HG03039 (cell line): ENCODE measurements at regions not wholly inside any gene's neighbourhood (a gene's known extent, or its start where the extent isn't known, plus 50 kb on each side); places are given as distances from the start of the nearest gene placed in this dataset.
"Not testable (repeated sequence)": the region's sequence is repeated elsewhere in the genome, so short reads cannot be mapped to it uniquely, and the experiment has no call there.

Experiments used
- ATAC-seq: cut with Tn5 transposase; IDR thresholded peaks from one replicate; pipeline ENCODE4 v1.9.1; 2021; ENCODE audit warnings: mild to moderate bottlenecking, moderate library complexity; ENCODE audit not compliant: unreplicated experiment

DNA sequence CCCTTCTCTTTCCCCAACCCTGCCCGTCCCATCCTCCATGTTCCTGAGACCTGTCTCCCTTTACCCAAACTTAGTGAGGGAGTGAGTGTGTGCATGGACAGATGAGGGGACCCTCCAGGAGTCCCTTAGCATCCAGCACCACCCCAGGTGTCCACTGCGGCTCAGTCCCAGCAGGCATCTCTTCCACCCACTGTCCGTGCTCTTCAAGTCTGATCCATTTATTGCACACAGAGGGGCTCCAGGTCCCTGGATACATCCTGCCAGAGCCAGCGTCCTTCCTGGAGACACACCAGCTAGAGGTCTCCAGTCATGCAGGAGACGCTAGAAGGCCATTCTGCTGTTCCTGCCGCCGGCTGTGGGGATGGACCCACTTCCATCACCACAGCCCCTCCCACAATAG is 239.2 kb downstream of the ADGRD1 start:
- ATAC-seq: no peak

DNA sequence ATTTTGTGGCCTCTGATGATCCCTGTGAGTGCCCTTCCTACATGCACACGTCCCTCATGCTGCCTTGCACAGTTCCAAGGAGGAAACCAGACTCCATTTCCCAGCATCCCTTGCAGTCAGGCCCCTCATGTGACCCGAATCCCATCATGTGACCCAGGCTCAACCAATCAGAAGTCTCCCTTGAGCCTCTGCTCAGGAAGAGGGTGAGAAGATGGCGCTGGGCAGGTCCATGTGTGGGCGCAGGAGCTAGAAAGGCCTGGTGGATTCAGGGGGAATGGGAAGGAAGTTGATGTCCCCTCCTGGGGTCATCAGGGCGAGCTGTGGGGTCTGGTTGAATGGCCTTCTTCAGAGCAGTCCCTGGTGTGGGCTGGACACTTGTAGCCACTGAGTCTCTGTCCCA is 240.5 kb downstream of the ADGRD1 start:
- ATAC-seq: no peak

DNA sequence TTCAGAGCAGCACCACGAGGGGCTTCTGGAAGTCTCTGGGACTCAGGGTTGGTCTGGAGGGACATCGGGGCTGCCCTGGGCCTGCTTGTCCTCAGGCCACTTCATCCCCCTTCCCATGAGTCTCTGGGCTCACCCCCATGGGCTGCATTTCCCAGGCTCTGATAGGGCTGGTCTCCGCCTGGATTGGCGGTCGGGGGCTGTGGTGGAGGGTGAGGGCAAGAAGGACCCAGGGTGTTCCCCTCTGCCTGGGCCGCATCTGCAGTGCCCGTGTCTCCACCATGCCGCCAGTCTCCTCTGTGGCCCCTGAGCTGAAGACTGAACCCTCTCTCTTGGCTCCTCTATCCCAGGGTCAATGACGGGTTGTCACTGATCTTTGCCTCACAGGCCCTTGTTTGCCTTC is 242.1 kb downstream of the ADGRD1 start:
- no peak for ATAC-seq

DNA sequence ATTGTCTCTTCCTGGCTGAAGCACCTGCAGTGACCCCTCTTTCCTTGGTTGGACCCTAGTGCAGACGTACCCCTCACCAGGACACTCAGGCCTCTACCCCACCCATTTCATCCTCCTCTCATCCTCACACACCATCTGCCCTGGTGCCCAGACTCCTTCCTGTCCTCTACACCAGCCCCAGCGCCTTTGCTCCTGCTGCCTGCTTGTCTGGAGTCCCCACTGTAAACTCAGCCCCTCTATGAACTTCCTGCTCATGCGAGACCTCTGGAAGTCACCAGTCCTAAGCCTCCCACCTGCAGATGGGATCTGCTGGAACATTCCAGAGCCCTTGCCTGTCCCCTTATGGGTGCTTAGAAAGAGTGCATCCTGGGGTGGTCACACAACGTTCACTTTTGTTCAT is 242.5 kb downstream of the ADGRD1 start:
- no peak for ATAC-seq

DNA sequence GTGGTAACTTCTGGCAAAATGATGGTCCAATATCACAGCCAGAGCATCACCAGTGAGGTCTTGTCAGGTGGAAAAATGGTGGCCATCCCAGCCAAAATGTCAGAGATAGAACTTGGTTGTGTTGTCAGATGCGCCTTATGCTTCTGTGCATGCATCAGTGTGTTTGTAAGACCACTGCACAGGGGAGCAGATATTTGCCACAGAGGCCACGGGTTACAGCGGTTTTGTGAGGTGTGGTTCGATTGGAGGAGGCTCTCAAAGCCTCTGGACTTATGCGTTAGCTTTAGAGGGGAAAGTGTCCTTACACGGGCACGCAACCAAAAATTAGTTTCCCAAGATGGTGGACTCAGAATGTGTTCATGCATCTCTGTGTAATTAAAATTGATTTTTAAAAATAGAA is 243.8 kb downstream of the ADGRD1 start:
- no peak for ATAC-seq

DNA sequence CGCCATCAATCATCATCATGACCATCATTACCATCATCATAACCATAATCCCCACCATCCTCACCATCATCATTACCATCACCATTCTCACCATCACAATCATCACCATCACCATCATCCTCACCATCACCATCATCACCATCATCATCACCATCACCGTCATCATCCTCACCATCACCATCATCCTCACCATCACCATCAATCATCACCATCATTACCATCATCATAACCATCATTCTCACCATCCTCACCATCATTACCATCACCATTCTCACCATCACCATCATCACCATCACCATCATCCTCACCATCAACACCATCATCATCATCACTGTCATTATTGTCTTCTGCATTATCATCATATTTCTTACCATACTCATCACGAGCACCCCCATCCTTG is 245.5 kb downstream of the ADGRD1 start:
- ATAC-seq: no peak

DNA sequence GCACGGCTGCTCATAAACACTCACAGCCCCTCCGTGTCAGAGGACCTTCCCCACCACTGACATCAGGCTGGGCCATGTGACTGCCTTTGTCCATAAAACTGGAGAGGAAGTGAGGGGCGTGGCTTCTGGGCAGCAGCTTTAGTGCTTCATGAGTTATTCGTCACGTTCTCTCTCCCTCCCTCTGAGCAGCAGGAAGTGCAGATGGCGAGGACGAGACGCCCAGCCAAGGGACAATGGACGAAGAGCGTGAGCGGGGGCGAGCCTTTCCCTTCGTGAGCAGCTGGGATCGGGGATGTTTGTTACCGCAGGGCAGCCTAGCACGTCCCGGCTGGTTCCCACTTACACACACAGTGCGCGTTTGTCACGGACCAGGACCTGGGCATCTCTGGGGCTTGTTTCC is 248.2 kb downstream of the ADGRD1 start:
- ATAC-seq: not testable (repeated sequence)

DNA sequence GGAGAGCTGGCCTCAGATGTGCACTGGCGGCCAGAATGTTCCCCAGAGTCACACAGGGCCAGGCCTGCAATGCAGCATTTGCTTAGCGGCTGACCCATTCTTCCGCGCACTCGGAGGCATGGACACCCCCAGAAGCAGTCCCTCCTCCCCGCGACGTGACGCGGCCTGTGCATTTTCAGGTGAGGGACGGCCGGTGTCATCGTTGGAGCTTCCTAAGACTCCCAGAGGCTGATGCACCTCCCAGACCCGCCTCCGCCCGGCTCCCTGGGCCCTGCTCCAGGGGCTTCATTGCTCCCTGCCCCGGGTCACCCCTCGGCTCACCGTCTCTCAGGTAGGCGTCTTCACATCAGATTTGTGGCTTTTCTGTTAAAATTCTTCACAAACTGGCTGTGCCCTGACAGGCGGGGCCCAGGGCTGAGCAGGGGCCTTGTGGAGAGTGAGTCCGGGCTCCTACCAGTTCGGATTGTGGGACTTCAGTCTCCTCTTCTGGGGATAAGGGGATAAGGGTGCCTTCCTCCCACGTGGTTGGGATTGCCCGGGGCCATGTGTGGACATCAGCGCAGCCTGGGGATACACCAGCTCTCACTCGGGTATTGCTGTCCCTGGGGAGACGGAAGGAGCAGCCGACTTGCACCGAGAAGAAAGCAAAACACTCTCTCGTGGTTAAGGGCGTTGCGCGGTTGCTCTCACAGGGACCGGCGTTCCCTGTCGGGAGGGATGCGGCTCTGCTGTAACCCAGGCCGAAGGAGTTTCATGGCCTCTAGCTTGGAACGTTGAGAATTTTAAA is 249.1 kb downstream of the ADGRD1 start:
- no peak for ATAC-seq

DNA sequence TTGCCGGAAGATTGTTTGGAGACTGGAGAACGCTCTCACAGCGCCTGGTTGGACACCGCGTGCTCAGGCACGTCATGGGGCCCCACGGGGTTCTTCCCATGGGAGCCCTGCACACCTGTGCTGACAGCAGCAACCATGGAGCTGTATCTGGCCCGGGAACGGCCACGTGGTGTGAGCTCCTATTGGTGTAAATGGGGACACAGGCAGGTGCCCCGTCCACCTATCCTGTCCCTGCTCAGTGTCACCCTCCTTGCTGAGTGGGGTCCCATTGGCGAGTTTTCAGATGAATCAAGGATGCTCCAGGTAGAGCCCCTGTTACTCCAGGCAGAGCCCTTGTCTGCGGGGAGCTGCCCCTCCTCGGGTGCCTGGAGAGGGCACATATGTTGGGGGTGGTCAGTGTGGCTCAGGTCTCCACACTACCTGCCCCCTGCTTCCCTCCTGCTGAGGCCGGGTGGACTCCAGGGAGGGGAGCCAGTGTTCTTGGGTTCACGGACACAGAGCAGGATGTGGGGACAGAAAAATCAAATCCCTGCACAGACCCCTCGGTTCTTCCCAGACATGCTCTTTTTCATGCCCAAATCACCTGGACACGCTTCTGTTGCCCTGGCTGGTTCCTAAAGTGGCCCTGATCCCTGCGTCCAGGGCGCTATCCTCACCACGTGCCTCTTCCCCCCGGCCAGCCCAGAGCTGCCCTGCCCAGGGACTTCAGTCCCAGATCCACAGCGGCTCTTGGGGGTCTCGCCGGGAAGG is 250.1 kb downstream of the ADGRD1 start:
- ATAC-seq: no peak

DNA sequence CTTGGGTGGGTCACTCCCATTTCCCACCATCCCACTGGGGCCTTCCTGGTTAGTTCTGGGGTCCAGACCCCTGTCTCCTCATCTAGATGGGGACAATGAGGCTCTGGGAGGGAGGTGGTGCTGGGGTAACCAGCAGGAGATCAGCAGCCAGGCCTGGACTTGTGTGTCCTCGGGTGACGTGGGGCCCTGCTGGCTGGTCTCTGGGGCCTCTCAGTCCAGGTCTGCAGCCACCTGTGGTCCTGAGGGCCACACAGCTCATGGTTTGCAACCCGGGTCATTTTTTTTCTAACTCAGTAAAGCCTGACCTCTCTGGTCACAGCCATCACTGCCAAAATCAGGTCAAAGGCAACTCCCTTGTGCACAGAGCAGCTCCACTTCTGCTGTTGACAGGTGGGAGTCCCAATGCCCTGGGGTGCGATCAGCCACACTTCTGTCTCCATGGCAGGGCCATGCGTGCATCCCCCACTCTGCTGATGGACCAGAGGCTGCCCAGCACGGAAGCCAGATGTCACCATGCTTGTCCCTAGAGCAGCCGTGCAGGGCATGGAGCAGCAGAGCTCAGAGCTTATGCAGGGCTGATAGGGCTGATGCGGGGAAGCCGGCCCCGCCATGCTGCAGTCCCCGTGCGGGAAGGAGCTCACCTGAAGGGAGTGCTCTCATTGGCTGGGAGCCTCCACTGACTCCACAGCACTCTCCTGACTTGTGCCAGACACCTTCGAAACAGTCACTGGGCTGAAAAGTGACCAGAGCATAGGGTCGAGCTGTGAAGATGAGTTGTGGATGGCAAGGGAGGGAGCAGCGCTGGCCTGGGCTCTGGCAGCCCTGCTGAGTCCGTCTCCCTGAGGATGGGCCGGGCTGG is 250.9 kb downstream of the ADGRD1 start:
- ATAC-seq: no peak

DNA sequence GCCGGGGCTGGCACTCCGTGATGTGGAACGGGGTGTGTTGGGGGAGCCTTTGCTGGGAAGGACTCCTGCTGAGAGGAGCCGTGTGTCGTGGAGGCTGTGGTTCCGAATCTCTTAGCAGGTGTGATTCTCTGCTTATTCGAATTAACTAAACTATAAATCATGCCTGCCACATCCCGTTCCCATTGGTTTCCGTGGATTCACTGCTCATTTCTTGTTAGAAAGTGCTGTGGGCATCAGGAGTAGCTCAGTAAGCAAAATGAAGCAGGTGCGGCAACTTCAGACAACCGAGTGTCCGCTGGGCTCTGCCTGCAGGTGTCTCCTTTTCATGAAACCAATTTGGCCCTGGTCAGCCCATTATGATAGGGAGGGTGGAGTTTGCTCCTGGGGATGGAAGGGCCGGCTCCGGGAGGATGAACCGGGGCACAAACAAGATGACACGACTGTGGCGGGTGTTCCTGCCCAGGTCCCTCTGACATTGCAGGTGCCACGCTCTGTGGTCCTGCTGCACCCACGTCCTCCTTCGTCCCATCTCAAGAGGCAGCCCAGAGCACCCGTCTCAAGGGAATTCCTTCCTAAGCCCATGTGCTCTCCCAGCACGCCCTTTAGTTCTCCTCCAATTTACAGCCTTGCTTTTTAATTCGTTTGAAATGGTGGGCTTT is 251.7 kb downstream of the ADGRD1 start:
- not testable (repeated sequence) for ATAC-seq

DNA sequence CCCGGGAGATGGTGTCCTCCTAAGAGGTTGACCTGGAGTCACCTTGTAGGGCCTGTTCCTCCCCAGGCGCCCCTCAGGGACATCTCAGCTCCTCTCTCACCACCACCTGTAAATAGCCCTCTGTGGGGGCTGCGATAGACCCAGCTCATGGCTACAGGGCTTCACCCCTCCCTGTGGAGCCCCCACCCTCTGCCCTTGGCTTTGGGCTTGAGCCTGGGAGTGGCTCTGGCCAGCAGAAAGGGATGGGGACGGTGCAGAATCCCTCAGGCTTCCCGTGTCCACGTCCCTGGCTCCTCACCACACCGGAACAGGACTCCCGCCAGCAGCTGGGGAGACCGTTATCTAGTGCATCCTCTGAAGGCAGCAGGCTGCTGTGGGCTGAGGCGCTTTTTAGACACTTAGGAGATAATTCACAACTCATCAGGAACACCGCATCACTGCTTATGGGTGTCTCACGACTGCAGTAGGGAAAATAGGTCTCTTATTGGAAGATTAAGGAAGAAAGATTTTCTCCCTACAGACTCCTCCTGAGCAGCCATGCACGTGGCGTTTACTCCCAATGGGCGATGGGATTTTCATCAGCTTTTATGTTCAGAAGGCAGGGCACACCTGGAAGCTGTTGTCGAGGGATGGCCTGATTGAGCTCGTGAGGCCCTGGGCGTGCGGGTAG is 253.1 kb downstream of the ADGRD1 start:
- ATAC-seq: not testable (repeated sequence)

DNA sequence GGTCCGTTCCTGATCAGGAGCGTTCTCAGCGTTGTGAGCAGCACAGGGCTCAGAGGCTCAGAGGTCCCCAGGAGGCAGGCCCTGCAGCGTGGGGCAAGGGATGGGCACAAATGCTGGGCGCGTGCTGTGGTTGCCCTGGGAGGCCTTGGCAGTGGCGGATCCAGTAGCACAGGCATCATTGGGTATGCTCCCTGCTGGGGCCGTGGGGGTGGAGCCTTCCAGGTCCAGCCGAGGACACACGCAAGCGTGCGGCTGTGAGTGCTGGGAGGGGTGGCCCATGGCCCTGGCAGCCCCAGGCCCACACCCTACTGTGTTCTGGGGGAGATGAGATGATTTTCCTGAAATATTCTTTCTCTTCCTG is 253.6 kb downstream of the ADGRD1 start:
- ATAC-seq: not testable (repeated sequence)

DNA sequence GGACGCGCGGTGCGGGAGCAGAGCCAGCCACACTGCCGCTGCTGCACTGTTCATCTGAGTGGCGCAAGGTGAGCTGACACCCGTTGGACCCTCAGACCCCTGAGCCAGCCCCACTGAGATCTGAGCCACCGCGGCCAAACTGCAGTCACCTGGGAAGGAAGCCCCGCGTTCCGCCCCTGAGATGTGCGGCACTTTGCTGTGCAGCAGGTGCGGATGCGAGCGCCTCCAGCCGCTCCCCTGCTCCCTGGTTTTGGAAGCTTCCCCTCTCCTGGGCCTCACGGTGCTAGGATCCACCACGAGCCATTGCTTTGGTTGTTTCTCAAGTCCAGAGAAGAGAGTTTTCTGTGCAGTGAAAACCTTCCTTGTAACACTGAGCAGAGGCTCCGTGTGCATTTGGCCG is 254.1 kb downstream of the ADGRD1 start:
- ATAC-seq: not testable (repeated sequence)

DNA sequence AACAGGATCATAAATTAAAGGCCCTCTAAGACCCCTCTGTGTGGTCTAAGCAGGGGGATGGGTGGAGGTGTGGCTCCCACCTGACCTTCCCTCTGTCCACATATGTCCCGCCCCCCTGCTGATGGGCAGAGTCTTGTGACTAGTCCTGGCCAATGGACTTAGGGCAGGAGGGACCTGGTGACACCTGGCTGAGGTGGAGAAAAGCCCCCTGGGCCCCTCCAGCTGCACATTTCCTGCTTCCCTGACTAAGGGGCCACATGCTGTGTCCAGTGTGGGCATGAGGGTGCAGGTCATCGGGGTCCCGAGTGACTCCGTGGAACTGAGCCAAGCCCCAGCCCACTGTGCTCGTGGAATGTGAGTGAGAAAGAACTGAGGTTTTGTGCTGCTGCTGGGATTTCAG is 254.7 kb downstream of the ADGRD1 start:
- ATAC-seq: no peak

DNA sequence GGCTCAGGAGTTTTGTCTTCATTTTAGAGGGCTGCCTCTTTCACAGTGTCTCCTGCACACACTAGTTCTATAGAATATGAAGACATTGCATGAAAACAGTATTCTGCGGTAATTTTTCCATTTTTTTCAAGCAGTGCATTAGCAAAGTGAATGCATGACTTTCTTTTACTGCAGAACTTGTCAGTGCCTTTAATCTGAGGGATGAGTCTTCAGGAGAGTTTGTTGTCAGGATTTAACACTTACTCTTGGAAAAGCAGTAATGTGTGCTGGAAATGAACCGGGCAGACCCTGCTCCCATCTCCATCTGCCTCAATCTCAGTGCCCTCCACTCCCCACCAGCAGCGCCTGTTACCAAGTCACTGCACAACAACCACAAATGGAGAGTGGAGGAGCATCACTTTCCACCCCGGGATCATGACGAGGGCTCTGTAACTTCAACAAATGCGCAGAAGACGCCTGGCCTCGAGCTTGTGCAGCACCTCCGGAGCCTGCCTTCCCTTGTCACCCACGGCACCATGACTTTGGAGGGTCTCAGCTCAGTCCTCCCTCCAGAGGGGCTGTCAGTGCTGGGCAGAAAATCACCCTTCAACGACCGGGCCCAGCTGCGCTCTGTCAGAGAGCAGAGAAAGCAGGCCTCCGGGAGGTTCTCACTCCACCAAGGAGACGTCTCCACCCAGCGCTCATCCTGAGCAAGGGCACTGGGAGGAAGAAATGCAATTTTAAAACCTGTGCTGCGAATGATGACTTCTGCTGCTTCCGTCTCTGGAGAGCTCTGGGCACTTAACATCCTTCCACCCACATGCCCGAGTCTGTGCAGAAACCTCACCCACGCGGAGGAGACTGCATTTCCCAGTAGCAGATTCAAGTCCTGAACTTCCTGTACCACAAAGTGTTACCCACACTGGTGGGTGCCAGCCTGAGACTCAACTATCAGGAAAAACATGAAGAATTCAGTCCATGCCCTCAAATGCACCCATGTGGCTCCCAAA is 255.7 kb downstream of the ADGRD1 start:
- ATAC-seq: no peak

DNA sequence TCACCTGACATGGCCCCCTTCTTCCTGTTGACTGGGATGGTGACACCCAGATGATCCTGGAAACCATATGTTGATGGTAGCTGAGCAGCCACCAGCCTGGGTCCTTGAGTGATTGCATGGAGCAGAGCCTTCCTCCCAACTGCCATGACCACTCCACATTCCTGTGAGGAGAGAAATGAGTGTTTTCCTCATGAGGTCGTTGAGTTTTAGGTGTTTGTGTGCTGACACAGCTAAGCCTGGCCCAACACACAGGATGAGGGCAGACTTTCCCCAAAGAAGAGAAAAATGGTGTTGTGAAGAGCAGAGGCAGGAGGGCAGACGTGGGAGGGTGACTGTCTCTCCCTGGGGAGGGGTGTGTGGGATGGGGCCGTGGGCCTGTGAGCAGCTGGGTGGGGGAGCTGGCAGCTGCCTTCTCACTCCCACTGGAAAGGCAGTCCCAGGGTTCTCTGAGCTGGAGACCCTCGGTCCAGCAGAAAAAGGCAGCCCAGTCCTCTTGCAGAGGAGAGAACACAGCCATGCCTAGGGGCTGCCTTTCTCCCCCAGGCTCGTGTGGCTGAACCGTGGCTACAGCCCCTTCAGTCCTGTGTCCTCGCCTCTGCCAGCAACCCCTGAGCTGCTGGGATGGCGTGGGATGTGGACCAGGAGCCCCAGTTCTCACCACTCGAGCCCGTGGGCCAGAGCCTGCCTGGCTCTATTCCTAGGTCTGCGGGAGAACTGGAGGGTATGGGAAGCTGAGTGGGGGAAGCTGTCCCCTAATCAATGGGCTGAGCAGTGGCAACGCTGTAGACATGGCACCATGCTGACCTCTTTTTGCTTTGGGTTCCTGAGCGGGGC is 257.0 kb downstream of the ADGRD1 start:
- no peak for ATAC-seq

DNA sequence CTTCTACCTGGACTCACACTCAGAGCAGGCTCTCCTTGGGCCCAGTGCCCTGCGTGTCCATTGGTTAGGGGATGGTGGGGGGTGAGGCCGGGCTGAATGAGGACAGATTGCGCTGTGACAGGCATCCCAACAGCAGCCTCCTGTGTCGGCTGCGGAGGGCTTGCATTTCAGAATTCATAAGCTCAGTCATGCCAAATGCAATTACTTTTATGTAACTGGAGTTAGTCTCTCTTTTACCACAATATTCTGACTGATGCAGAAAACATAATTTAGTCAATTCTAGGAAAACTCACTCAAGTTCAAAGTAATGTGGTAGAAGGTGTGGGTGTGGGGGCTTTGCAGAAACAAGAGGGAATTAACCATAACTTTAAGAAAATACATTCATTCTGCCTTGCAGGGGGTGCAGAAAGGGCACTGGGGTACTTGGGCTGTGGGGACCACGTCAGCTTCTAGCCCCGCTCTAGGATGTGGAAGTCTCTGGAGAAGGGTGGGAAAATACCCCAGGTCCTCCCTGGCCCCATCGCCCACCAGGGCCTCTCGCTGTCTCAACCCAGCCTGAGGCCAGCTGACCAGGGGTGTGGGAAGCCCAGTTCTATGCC is 257.7 kb downstream of the ADGRD1 start:
- no peak for ATAC-seq
